GM12878 (cell line): ENCODE measurements at regions not wholly inside any gene's neighbourhood (a gene's known extent, or its start where the extent isn't known, plus 50 kb on each side); places are given as distances from the start of the nearest gene placed in this dataset.

Source experiments
- ATAC-seq: fragments of 200-7000 bp; cut with Tn5 transposase; 3 replicates; pipeline ENCODE4 v1.9.1; 2020; ENCODE audit warnings: mild to moderate bottlenecking, moderate library complexity
- BruUV-seq: library from RNA; stranded (reverse); fragments of 400-500 nt; replicated peaks from 2 replicates; lab custom pipeline; 2021; lab: Mats Ljungman, UMichigan
- CTCF ChIA-PET: fragments of 300-600 bp; sonication (Branson Sonifier 250); formaldehyde crosslinking; extraction: SDS; loops from one replicate; lab custom pipeline; 2021; ENCODE audit warnings: inconsistent platforms; lab: Yijun Ruan, JAX
- POLR2A ChIA-PET: fragments of 350-600 bp; formaldehyde crosslinking; extraction: SDS; loops from one replicate; lab custom pipeline; 2021; ENCODE audit warnings: inconsistent platforms; lab: Charles Lee
- RAD21 ChIA-PET: fragments of 300-600 bp; sonication (Branson Sonifier 250); formaldehyde crosslinking; loops from one replicate; lab custom pipeline; 2023; ENCODE audit warnings: antibody characterized with exemption; ENCODE audit not compliant: unreplicated experiment; lab: Charles Lee
- SMC1A ChIA-PET: fragments of 300-600 bp; sonication (Branson Sonifier 250); formaldehyde crosslinking; loops from one replicate; lab custom pipeline; 2023; ENCODE audit not compliant: unreplicated experiment, uncharacterized antibody; lab: Charles Lee
- DNase-seq: peaks from one replicate; pipeline ENCODE4 v3.0.0-alpha.2; 2011; ENCODE audit warnings: low read depth, low spot score
- FAIRE-seq: peaks from 3 replicates; lab custom pipeline; 2011; peaks lifted over from hg19 to GRCh38; lab: Jason Lieb, UNC
- H2AFZ ChIP-seq: 2 replicates; pipeline ENCODE4 v1.6.0; 2011; ENCODE audit warnings: low read depth, low read length, control low read depth; ENCODE audit not compliant: control insufficient read depth
- H3K27ac ChIP-seq: 2 replicates; pipeline ENCODE4 v1.5.1; 2011; ENCODE audit warnings: control low read depth; ENCODE audit not compliant: control insufficient read depth, insufficient read depth
- H3K27me3 ChIP-seq, 2 experiments: replicated peaks in 1 of 2; 2 replicates each; pipeline versions ENCODE4 v1.6.0 to v1.6.1; 2011; ENCODE audit warnings: low read length in 1 of 2; ENCODE audit not compliant: control insufficient read depth in 2 of 2, insufficient read depth in 2 of 2
- H3K36me3 ChIP-seq, 2 experiments: 2 replicates each; pipeline ENCODE4 v1.5.1; 2011; ENCODE audit warnings: low read length in 1 of 2; ENCODE audit not compliant: control insufficient read depth in 2 of 2, insufficient read depth in 2 of 2
- H3K4me1 ChIP-seq: 2 replicates; pipeline ENCODE4 v1.6.1; 2011; ENCODE audit warnings: mild to moderate bottlenecking, low read length, moderate library complexity, mixed read lengths; ENCODE audit not compliant: control insufficient read depth, insufficient read depth
- H3K4me2 ChIP-seq: 2 replicates; pipeline ENCODE4 v1.6.0; 2011; ENCODE audit warnings: control low read depth; ENCODE audit not compliant: control insufficient read depth, insufficient read depth
- H3K4me3 ChIP-seq: fragments of 200-600 bp; sonication (generic); 2 replicates; pipeline ENCODE4 v1.5.1; 2016
- H3K79me2 ChIP-seq: 2 replicates; pipeline ENCODE4 v1.6.0; 2011; ENCODE audit warnings: low read length; ENCODE audit not compliant: control insufficient read depth, insufficient read depth
- H3K9ac ChIP-seq: 2 replicates; pipeline ENCODE4 v1.8.0; 2011; ENCODE audit warnings: low read length, control low read depth, mixed read lengths; ENCODE audit not compliant: control insufficient read depth, insufficient read depth
- H3K9me3 ChIP-seq: replicated peaks from 3 replicates; pipeline ENCODE4 v1.5.1; 2011; ENCODE audit warnings: mild to moderate bottlenecking, low read length; ENCODE audit not compliant: control insufficient read depth, insufficient read depth
- H4K20me1 ChIP-seq: 2 replicates; pipeline ENCODE4 v1.6.0; 2011; ENCODE audit not compliant: control insufficient read depth, insufficient read depth
- BMI1 ChIP-seq: fragments of 450-650 bp; IDR thresholded peaks from 2 replicates; pipeline ENCODE4 v1.6.1; 2016; ENCODE audit warnings: mild to moderate bottlenecking, moderate library complexity, borderline replicate concordance
- CHD1 ChIP-seq: IDR thresholded peaks from 2 replicates; pipeline ENCODE4 v1.6.1; 2012; ENCODE audit warnings: low read depth, low read length, improper control_type of control experiment
- EGR1 ChIP-seq, 2 experiments: IDR thresholded peaks; 1 replicate in 1 of 2; 2 replicates in 1 of 2; pipeline ENCODE4 v1.6.1; 2011 to 2012; ENCODE audit warnings: low read depth in 2 of 2, low read length in 2 of 2, borderline replicate concordance in 1 of 2, mild to moderate bottlenecking in 1 of 2, moderate library complexity in 1 of 2
- IRF4 ChIP-seq: IDR thresholded peaks from 2 replicates; pipeline ENCODE4 v1.6.1; 2011; ENCODE audit warnings: low read depth, low read length
- JUNB ChIP-seq: IDR thresholded peaks from 2 replicates; pipeline ENCODE4 v1.6.1; 2016; ENCODE audit warnings: antibody characterized with exemption, mild to moderate bottlenecking
- KLF5 ChIP-seq: fragments of 450-650 bp; IDR thresholded peaks from 2 replicates; pipeline ENCODE4 v1.6.1; 2014; ENCODE audit warnings: mild to moderate bottlenecking; ENCODE audit not compliant: partially characterized antibody
- LARP7 ChIP-seq: fragments of 450-650 bp; IDR thresholded peaks from 2 replicates; pipeline ENCODE4 v1.6.1; 2017; ENCODE audit warnings: mild to moderate bottlenecking
- NFYA ChIP-seq: IDR thresholded peaks from 2 replicates; pipeline ENCODE4 v1.6.1; 2011; ENCODE audit warnings: low read depth, mild to moderate bottlenecking, low read length, improper control_type of control experiment, borderline replicate concordance
- PBX3 ChIP-seq: IDR thresholded peaks from 2 replicates; pipeline ENCODE4 v1.6.1; 2011; ENCODE audit warnings: mild to moderate bottlenecking, low read depth, low read length, moderate library complexity; ENCODE audit not compliant: insufficient replicate concordance
- PML ChIP-seq: IDR thresholded peaks from 2 replicates; pipeline ENCODE4 v1.6.1; 2012; ENCODE audit warnings: low read length, inconsistent platforms
- RAD21 ChIP-seq: IDR thresholded peaks from 2 replicates; pipeline ENCODE4 v1.6.1; 2011; ENCODE audit warnings: mild to moderate bottlenecking, low read depth, low read length, moderate library complexity; ENCODE audit not compliant: insufficient read depth
- RAD51 ChIP-seq: fragments of 450-650 bp; IDR thresholded peaks from 2 replicates; pipeline ENCODE4 v1.6.1; 2016; ENCODE audit warnings: moderate library complexity, mild to moderate bottlenecking, inconsistent platforms
- SMAD5 ChIP-seq: IDR thresholded peaks from 2 replicates; pipeline ENCODE4 v1.6.1; 2016; ENCODE audit warnings: antibody characterized with exemption, low read depth
- STAT3 ChIP-seq: IDR thresholded peaks from 2 replicates; pipeline ENCODE4 v1.6.1; 2011; ENCODE audit warnings: low read depth, low read length, improper control_type of control experiment
- USF1 ChIP-seq: IDR thresholded peaks from 2 replicates; pipeline ENCODE4 v1.6.1; 2011; ENCODE audit warnings: borderline replicate concordance, low read depth, mild to moderate bottlenecking, moderate library complexity, mixed read lengths, low read length; ENCODE audit not compliant: insufficient read depth; ENCODE audit errors: extremely low read length
- YY1 ChIP-seq: IDR thresholded peaks from 2 replicates; pipeline ENCODE4 v1.6.1; 2011; ENCODE audit warnings: low read depth, mild to moderate bottlenecking, low read length
- ZBTB11 ChIP-seq: fragments of 450-650 bp; formaldehyde crosslinking; IDR thresholded peaks from 2 replicates; pipeline ENCODE4 v1.5.0; 2022; ENCODE audit warnings: mild to moderate bottlenecking, missing genetic modification characterization
- ZBTB33 ChIP-seq: fragments of 450-650 bp; IDR thresholded peaks from 2 replicates; pipeline ENCODE4 v1.6.1; 2017; ENCODE audit warnings: mild to moderate bottlenecking
- ZZZ3 ChIP-seq: IDR thresholded peaks from 2 replicates; pipeline ENCODE4 v1.6.1; 2011; ENCODE audit warnings: low read depth; ENCODE audit not compliant: control insufficient read depth, insufficient read length
- WGBS: methylation state at CpG from one replicate; pipeline ENCODE4 v1.1.6; 2016; ENCODE audit warnings: low lambda C conversion rate; ENCODE audit not compliant: insufficient replicate concordance, insufficient coverage; ENCODE audit errors: missing lambda C conversion rate; 5-methylcytosine and 5-hydroxymethylcytosine counted together
- in situ Hi-C: fragments of 300-500 bp; cut with MboI; formaldehyde crosslinking; loops from 9 replicates; pipeline ENCODE4 v1.14.3; 2018; ENCODE audit warnings: mixed read lengths
- intact Hi-C: fragments of 100-400 bp; cut with micrococcal nuclease; formaldehyde crosslinking; loops from one replicate; pipeline ENCODE4 v1.14.2; 2022; ENCODE audit not compliant: unreplicated experiment

GRCh38 chr14:39868251-39868650, 436.0 kb upstream of the FBXO33 start:
- ChIA-PET SMC1A (interaction anchor here (1.2 to 1.5 kb wide), 2 partner anchors 11 to 162 kb away, joined by 4 to 5 read pairs; no protein-coding TSS in a partner anchor), RAD21 (no interaction called here), CTCF (no interaction called here), POLR2A (no interaction called here)
- Histone ChIP-seq H3K4me2 (no peak overlapping the region), H3K79me2 (no peaks in the 10 kb centered on the region), H4K20me1 (no peaks in the 10 kb centered on the region), H3K9me3 (no peaks in the 10 kb centered on the region), H3K36me3 (no peaks in the 10 kb centered on the region), H3K27ac (no peak overlapping the region), H3K4me3 (no peak overlapping the region), H3K9ac (no peak overlapping the region), H3K27me3 (no peaks in the 10 kb centered on the region), H2AFZ (no peak overlapping the region), H3K4me1 (no peaks in the 10 kb centered on the region)
- intact Hi-C loops (no loop called here), in situ Hi-C loops (no loop called here)
- BruUV-seq, result no TSS peak
- WGBS, result 61% methylated on average over 3 of the region's 3 CpGs
- ATAC-seq (no peak), FAIRE-seq (no peak), DNase-seq (no peak)
- TF ChIP-seq USF1, result no peak
- TF ChIP-seq IRF4, result no peak
- no peak for TF ChIP-seq NFYA
- TF ChIP-seq PBX3, result no peak
- TF ChIP-seq JUNB, result no peak
- TF ChIP-seq SMAD5, result no peak
- TF ChIP-seq ZBTB33, result no peak
- TF ChIP-seq ZZZ3, result no peak
- no peak for TF ChIP-seq KLF5
- TF ChIP-seq LARP7, result no peak
- TF ChIP-seq ZBTB11, result no peak
- TF ChIP-seq BMI1, result no peak
- TF ChIP-seq CHD1, result no peak
- no peak for TF ChIP-seq EGR1 (IDR thresholded peaks at IDR 0.05; ENCODE audit: borderline replicate concordance in 1 of 2, low read depth in 2 of 2, low read length in 2 of 2)
- TF ChIP-seq STAT3, result no peak
- TF ChIP-seq PML, result no peak
- TF ChIP-seq YY1, result no peak
- no peak for TF ChIP-seq RAD51
- TF ChIP-seq RAD21, result no peak
